GM23248 (cell line): ENCODE measurements at regions not wholly inside any gene's neighbourhood (a gene's known extent, or its start where the extent isn't known, plus 50 kb on each side); places are given as distances from the start of the nearest gene placed in this dataset.

Experiments
- EZH2 ChIP-seq: fragments of 200-600 bp; sonication (generic); IDR thresholded peaks from 2 replicates; pipeline ENCODE4 v1.6.1; 2018; ENCODE audit warnings: antibody characterized with exemption, mild to moderate bottlenecking; ENCODE audit not compliant: insufficient read depth, poor library complexity, severe bottlenecking
- EZH2phosphoT487 ChIP-seq: fragments of 200-600 bp; sonication (generic); IDR thresholded peaks from 2 replicates; pipeline ENCODE4 v1.6.1; 2018; ENCODE audit warnings: antibody characterized with exemption, moderate library complexity, mild to moderate bottlenecking, low read depth; ENCODE audit not compliant: insufficient read depth

DNA sequence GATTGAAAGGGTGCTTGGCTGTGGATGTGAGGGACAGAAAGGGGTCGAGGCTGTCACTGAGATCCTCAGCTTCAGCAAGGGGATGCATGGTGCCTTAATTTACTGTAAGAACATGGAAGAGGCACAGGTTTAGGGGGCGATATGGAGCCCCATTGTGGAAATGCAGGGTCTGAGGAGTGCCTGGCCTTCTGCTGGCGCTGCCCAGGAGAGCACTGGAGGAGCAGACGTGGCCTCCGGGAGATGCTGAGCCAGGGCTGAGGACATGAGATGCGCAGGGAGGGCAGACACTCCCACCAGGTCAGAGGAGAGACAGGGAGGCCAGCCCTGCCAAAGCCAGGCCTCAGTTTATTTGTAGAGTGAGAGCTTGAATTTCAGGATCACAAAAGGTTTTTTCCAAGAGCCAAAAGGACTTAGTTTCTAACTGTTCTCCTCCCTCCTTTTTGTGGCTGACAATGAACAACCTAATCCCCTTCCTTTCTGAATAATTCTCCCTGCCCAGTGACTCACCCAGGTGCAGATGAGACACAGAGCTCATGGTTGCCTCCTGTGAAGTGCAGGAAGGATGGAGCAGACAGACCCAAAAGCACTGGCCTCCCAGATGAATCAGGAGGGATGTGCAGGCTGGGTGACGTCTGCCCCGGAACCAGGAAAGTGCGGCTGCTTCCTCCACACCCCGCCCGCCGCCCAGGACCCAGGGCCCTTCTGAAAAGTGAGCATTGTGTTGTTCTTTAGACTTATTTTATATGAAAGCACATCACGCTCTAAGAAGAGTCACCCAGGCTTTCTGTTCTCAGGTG is 73.0 kb upstream of the TMPRSS2 start:
- no peak for TF ChIP-seq EZH2
- no peak for TF ChIP-seq EZH2phosphoT487
